ENCODE measurements at regions not wholly inside any gene's neighbourhood (a gene's known extent, or its start where the extent isn't known, plus 50 kb on each side); places are given as distances from the start of the nearest gene placed in this dataset.

GRCh38 chr6:133648581-133648980 lies 240.3 kb upstream of the TCF21 start:
- H4K20me1 ChIP-seq (ENCODE audit: insufficient read depth, low read depth, low read length) = no peaks in the 10 kb centered on the region
- no peak overlapping the region for H3K4me2 ChIP-seq (ENCODE audit: low read depth, low read length, poor library complexity, severe bottlenecking)
- H3K4me3 ChIP-seq (ENCODE audit: low read length) = no peak overlapping the region
- H3K9me3 ChIP-seq (ENCODE audit: low read length) = no peaks in the 10 kb centered on the region
- H3K27ac ChIP-seq (ENCODE audit: low read length) = no peak overlapping the region
- H3K79me2 ChIP-seq (ENCODE audit: low read length) = no peaks in the 10 kb centered on the region
- no peaks in the 10 kb centered on the region for H3K4me1 ChIP-seq (ENCODE audit: low read length)
- no peaks in the 10 kb centered on the region for H3K36me3 ChIP-seq (ENCODE audit: insufficient read depth, low read length)
- no peak overlapping the region for H3K9ac ChIP-seq (ENCODE audit: low read length)
- H3K27me3 ChIP-seq (ENCODE audit: low read length) = no peaks in the 10 kb centered on the region
- H2AFZ ChIP-seq (ENCODE audit: low read length) = no peak overlapping the region
- DNase-seq = no peak
- H3K9me2 ChIP-seq (replicated peaks; ENCODE audit: insufficient read depth, low read length) = no peaks in the 10 kb centered on the region

- H3K27ac ChIP-seq (ENCODE audit: low read length) = no peak overlapping the region
- H3K9me2 ChIP-seq (replicated peaks; ENCODE audit: insufficient read depth, low read length) = no peaks in the 10 kb centered on the region; the same call in 1 of the 2 replicates
- no peaks in the 10 kb centered on the region for H3K36me3 ChIP-seq (ENCODE audit: insufficient read depth, low read length)
- no peaks in the 10 kb centered on the region for H3K27me3 ChIP-seq (ENCODE audit: low read length)
- H3K4me3 ChIP-seq (ENCODE audit: low read length) = no peak overlapping the region
- no peak overlapping the region for H2AFZ ChIP-seq (ENCODE audit: low read length)
- H4K20me1 ChIP-seq (ENCODE audit: insufficient read depth, low read depth, low read length) = no peaks in the 10 kb centered on the region
- no peak overlapping the region for H3K4me2 ChIP-seq (ENCODE audit: low read depth, low read length, poor library complexity, severe bottlenecking)
- H3K79me2 ChIP-seq (ENCODE audit: low read length) = no peaks in the 10 kb centered on the region
- H3K4me1 ChIP-seq (ENCODE audit: low read length) = no peaks in the 10 kb centered on the region
- DNase-seq = no peak
- no peaks in the 10 kb centered on the region for H3K9me3 ChIP-seq (ENCODE audit: low read length)
- H3K9ac ChIP-seq (ENCODE audit: low read length) = no peak overlapping the region
Observed at GRCh38 chr6:133671376-133671775, 217.5 kb upstream of the TCF21 start.

- H3K4me3 ChIP-seq (ENCODE audit: low read length) = no peak overlapping the region
- no peaks in the 10 kb centered on the region for H3K4me1 ChIP-seq (ENCODE audit: low read length)
- H3K9ac ChIP-seq (ENCODE audit: low read length) = no peak overlapping the region
- H3K27ac ChIP-seq (ENCODE audit: low read length) = no peak overlapping the region
- no peak for DNase-seq
- H3K79me2 ChIP-seq (ENCODE audit: low read length) = no peaks in the 10 kb centered on the region
- no peak overlapping the region for H2AFZ ChIP-seq (ENCODE audit: low read length)
- no peaks in the 10 kb centered on the region for H3K9me2 ChIP-seq (replicated peaks; ENCODE audit: insufficient read depth, low read length)
- no peaks in the 10 kb centered on the region for H4K20me1 ChIP-seq (ENCODE audit: insufficient read depth, low read depth, low read length)
- H3K27me3 ChIP-seq (ENCODE audit: low read length) = no peaks in the 10 kb centered on the region
- no peaks in the 10 kb centered on the region for H3K9me3 ChIP-seq (ENCODE audit: low read length)
- no peak overlapping the region for H3K4me2 ChIP-seq (ENCODE audit: low read depth, low read length, poor library complexity, severe bottlenecking)
- no peaks in the 10 kb centered on the region for H3K36me3 ChIP-seq (ENCODE audit: insufficient read depth, low read length)
Observed at GRCh38 chr6:133673056-133673455, 215.9 kb upstream of the TCF21 start.

- Histone ChIP-seq H3K9ac (ENCODE audit: low read length) (no peak overlapping the region), H3K27me3 (ENCODE audit: low read length) (no peaks in the 10 kb centered on the region), H4K20me1 (ENCODE audit: insufficient read depth, low read depth, low read length) (no peaks in the 10 kb centered on the region), H3K79me2 (ENCODE audit: low read length) (no peaks in the 10 kb centered on the region), H3K36me3 (ENCODE audit: insufficient read depth, low read length) (no peaks in the 10 kb centered on the region), H2AFZ (ENCODE audit: low read length) (no peak overlapping the region), H3K4me1 (ENCODE audit: low read length) (no peaks in the 10 kb centered on the region), H3K4me3 (ENCODE audit: low read length) (no peak overlapping the region), H3K9me3 (ENCODE audit: low read length) (no peaks in the 10 kb centered on the region), H3K9me2 (replicated peaks; ENCODE audit: insufficient read depth, low read length) (no peaks in the 10 kb centered on the region), H3K27ac (ENCODE audit: low read length) (no peak overlapping the region), H3K4me2 (ENCODE audit: low read depth, low read length, poor library complexity, severe bottlenecking) (no peak overlapping the region)
- DNase-seq = no peak
Observed at GRCh38 chr6:133674661-133675060, 214.3 kb upstream of the TCF21 start.

GRCh38 chr6:133680994-133681393 lies 207.9 kb upstream of the TCF21 start:
- H3K27ac ChIP-seq (ENCODE audit: low read length) = no peak overlapping the region
- H3K9me2 ChIP-seq (replicated peaks; ENCODE audit: insufficient read depth, low read length) = no peaks in the 10 kb centered on the region
- no peaks in the 10 kb centered on the region for H4K20me1 ChIP-seq (ENCODE audit: insufficient read depth, low read depth, low read length)
- no peaks in the 10 kb centered on the region for H3K4me1 ChIP-seq (ENCODE audit: low read length)
- DNase-seq = no peak
- no peaks in the 10 kb centered on the region for H3K9me3 ChIP-seq (ENCODE audit: low read length)
- no peak overlapping the region for H3K4me2 ChIP-seq (ENCODE audit: low read depth, low read length, poor library complexity, severe bottlenecking)
- no peak overlapping the region for H2AFZ ChIP-seq (ENCODE audit: low read length)
- no peak overlapping the region for H3K9ac ChIP-seq (ENCODE audit: low read length)
- H3K27me3 ChIP-seq (ENCODE audit: low read length) = no peaks in the 10 kb centered on the region
- no peaks in the 10 kb centered on the region for H3K36me3 ChIP-seq (ENCODE audit: insufficient read depth, low read length)
- no peaks in the 10 kb centered on the region for H3K79me2 ChIP-seq (ENCODE audit: low read length)
- no peak overlapping the region for H3K4me3 ChIP-seq (ENCODE audit: low read length)

GRCh38 chr6:133681891-133682290 lies 207.0 kb upstream of the TCF21 start:
- Histone ChIP-seq H3K4me2 (ENCODE audit: low read depth, low read length, poor library complexity, severe bottlenecking) (no peak overlapping the region), H3K9me3 (ENCODE audit: low read length) (no peaks in the 10 kb centered on the region), H3K79me2 (ENCODE audit: low read length) (no peaks in the 10 kb centered on the region), H3K4me1 (ENCODE audit: low read length) (no peaks in the 10 kb centered on the region), H3K9me2 (replicated peaks; ENCODE audit: insufficient read depth, low read length) (no peaks in the 10 kb centered on the region), H4K20me1 (ENCODE audit: insufficient read depth, low read depth, low read length) (no peaks in the 10 kb centered on the region), H3K36me3 (ENCODE audit: insufficient read depth, low read length) (no peaks in the 10 kb centered on the region), H3K27me3 (ENCODE audit: low read length) (no peaks in the 10 kb centered on the region), H3K27ac (ENCODE audit: low read length) (no peak overlapping the region), H3K9ac (ENCODE audit: low read length) (no peak overlapping the region), H2AFZ (ENCODE audit: low read length) (no peak overlapping the region), H3K4me3 (ENCODE audit: low read length) (no peak overlapping the region)
- DNase-seq = no peak

GRCh38 chr6:133682506-133683307 lies 206.2 kb upstream of the TCF21 start:
- no peaks in the 10 kb centered on the region for H3K9me3 ChIP-seq (ENCODE audit: low read length)
- no peak overlapping the region for H3K4me2 ChIP-seq (ENCODE audit: low read depth, low read length, poor library complexity, severe bottlenecking)
- no peak for DNase-seq
- H3K4me3 ChIP-seq (ENCODE audit: low read length) = no peak overlapping the region
- no peaks in the 10 kb centered on the region for H3K79me2 ChIP-seq (ENCODE audit: low read length)
- no peak overlapping the region for H3K9ac ChIP-seq (ENCODE audit: low read length)
- H3K27ac ChIP-seq (ENCODE audit: low read length) = no peak overlapping the region
- H3K9me2 ChIP-seq (replicated peaks; ENCODE audit: insufficient read depth, low read length) = no peaks in the 10 kb centered on the region
- no peaks in the 10 kb centered on the region for H3K27me3 ChIP-seq (ENCODE audit: low read length)
- no peaks in the 10 kb centered on the region for H3K36me3 ChIP-seq (ENCODE audit: insufficient read depth, low read length)
- no peaks in the 10 kb centered on the region for H4K20me1 ChIP-seq (ENCODE audit: insufficient read depth, low read depth, low read length)
- H2AFZ ChIP-seq (ENCODE audit: low read length) = no peak overlapping the region
- H3K4me1 ChIP-seq (ENCODE audit: low read length) = no peaks in the 10 kb centered on the region

GRCh38 chr6:133683308-133683580 lies 205.7 kb upstream of the TCF21 start:
- Histone ChIP-seq H4K20me1 (ENCODE audit: insufficient read depth, low read depth, low read length) (no peaks in the 10 kb centered on the region), H3K9me2 (replicated peaks; ENCODE audit: insufficient read depth, low read length) (no peaks in the 10 kb centered on the region), H3K4me1 (ENCODE audit: low read length) (no peaks in the 10 kb centered on the region), H3K27me3 (ENCODE audit: low read length) (no peaks in the 10 kb centered on the region), H3K36me3 (ENCODE audit: insufficient read depth, low read length) (no peaks in the 10 kb centered on the region), H3K27ac (ENCODE audit: low read length) (no peak overlapping the region), H3K4me3 (ENCODE audit: low read length) (no peak overlapping the region), H3K9me3 (ENCODE audit: low read length) (no peaks in the 10 kb centered on the region), H3K4me2 (ENCODE audit: low read depth, low read length, poor library complexity, severe bottlenecking) (no peak overlapping the region), H3K9ac (ENCODE audit: low read length) (no peak overlapping the region), H2AFZ (ENCODE audit: low read length) (no peak overlapping the region), H3K79me2 (ENCODE audit: low read length) (no peaks in the 10 kb centered on the region)
- no peak for DNase-seq

GRCh38 chr6:133683606-133684005 lies 205.3 kb upstream of the TCF21 start:
- no peaks in the 10 kb centered on the region for H3K9me3 ChIP-seq (ENCODE audit: low read length)

More at GRCh38 chr6:133683606-133684005, 205.3 kb upstream of the TCF21 start:
- H3K79me2 ChIP-seq (ENCODE audit: low read length) = no peaks in the 10 kb centered on the region
- H2AFZ ChIP-seq (ENCODE audit: low read length) = no peak overlapping the region
- H3K4me3 ChIP-seq (ENCODE audit: low read length) = no peak overlapping the region
- no peaks in the 10 kb centered on the region for H3K9me2 ChIP-seq (replicated peaks; ENCODE audit: insufficient read depth, low read length)
- H3K4me1 ChIP-seq (ENCODE audit: low read length) = no peaks in the 10 kb centered on the region
- no peaks in the 10 kb centered on the region for H3K36me3 ChIP-seq (ENCODE audit: insufficient read depth, low read length)
- H3K27me3 ChIP-seq (ENCODE audit: low read length) = no peaks in the 10 kb centered on the region
- DNase-seq = no peak
- H3K27ac ChIP-seq (ENCODE audit: low read length) = no peak overlapping the region
- no peak overlapping the region for H3K4me2 ChIP-seq (ENCODE audit: low read depth, low read length, poor library complexity, severe bottlenecking)
- no peaks in the 10 kb centered on the region for H4K20me1 ChIP-seq (ENCODE audit: insufficient read depth, low read depth, low read length)
- H3K9ac ChIP-seq (ENCODE audit: low read length) = no peak overlapping the region

Data from Karpas-422 (cell line).